Right atrium auricular region (tissue), 2 donors: ENCODE measurements at regions not wholly inside any gene's neighbourhood (a gene's known extent, or its start where the extent isn't known, plus 50 kb on each side); places are given as distances from the start of the nearest gene placed in this dataset.

Experiments
- DNase-seq: peaks from one replicate; pipeline ENCODE4 v3.0.0-alpha.2; 2019; ENCODE audit warnings: low spot score
- H3K27ac ChIP-seq, 2 donors: fragments of 200-600 bp; sonication (generic); 1 replicate in 1 of 2; 2 replicates in 1 of 2; pipeline ENCODE4 v1.5.1; 2016 to 2019
- H3K27me3 ChIP-seq, 2 donors: fragments of 200-600 bp; sonication (generic); one replicate each; pipeline versions ENCODE4 v1.5.1 to v1.6.0; 2017 to 2019
- H3K36me3 ChIP-seq: fragments of 200-600 bp; sonication (generic); one replicate; pipeline ENCODE4 v1.5.1; 2016
- H3K4me1 ChIP-seq, 2 donors: fragments of 200-600 bp; sonication (generic); one replicate each; pipeline versions ENCODE4 v1.5.1 to v1.6.0; 2017 to 2019
- H3K4me3 ChIP-seq, 2 donors: fragments of 200-600 bp; sonication (generic); 1 replicate in 1 of 2; 2 replicates in 1 of 2; pipeline ENCODE4 v1.5.1; 2017 to 2019; ENCODE audit warnings: mild to moderate bottlenecking in 1 of 2, moderate library complexity in 1 of 2
- H3K9me3 ChIP-seq, 2 donors: fragments of 200-600 bp; sonication (generic); one replicate each; pipeline ENCODE4 v1.5.1; 2019
- CTCF ChIP-seq, 2 donors: fragments of 200-600 bp; sonication (generic); IDR thresholded peaks; one replicate each; pipeline ENCODE4 v1.5.1; 2019; ENCODE audit warnings: antibody characterized with exemption in 2 of 2

GRCh38 chr10:128915630-128916029 lies 551.4 kb upstream of the MGMT start:
- no peak overlapping the region for H3K4me3 ChIP-seq
- no peaks in the 10 kb centered on the region for H3K27me3 ChIP-seq
- H3K36me3 ChIP-seq, result no peaks in the 10 kb centered on the region
- H3K9me3 ChIP-seq, result peaks cover 0 to 4% of the 10 kb centered on the region in 2 donors
- H3K27ac ChIP-seq, result no peak overlapping the region
- peaks cover 0 to 15% of the 10 kb centered on the region in 2 donors for H3K4me1 ChIP-seq
- TF ChIP-seq CTCF (IDR thresholded peaks at IDR 0.05), result no peak
- DNase-seq, result no peak

- DNase-seq, result no peak
- Histone ChIP-seq H3K4me3 (no peak overlapping the region), H3K9me3 (peaks cover 0 to 4% of the 10 kb centered on the region in 2 donors), H3K27ac (no peak overlapping the region), H3K4me1 (peaks cover 0 to 15% of the 10 kb centered on the region in 2 donors), H3K27me3 (no peaks in the 10 kb centered on the region), H3K36me3 (no peaks in the 10 kb centered on the region)
- no peak for TF ChIP-seq CTCF (IDR thresholded peaks at IDR 0.05)
These were observed 550.7 kb upstream of the MGMT start for GRCh38 chr10:128916383-128916782.

- Histone ChIP-seq H3K4me3 (no peak overlapping the region), H3K27me3 (no peaks in the 10 kb centered on the region), H3K4me1 (no peaks in the 10 kb centered on the region), H3K9me3 (peaks cover 0 to 4% of the 10 kb centered on the region in 2 donors), H3K36me3 (no peaks in the 10 kb centered on the region), H3K27ac (no peak overlapping the region)
- TF ChIP-seq CTCF (IDR thresholded peaks at IDR 0.05), result no peak
- no peak for DNase-seq
These were observed 545.5 kb upstream of the MGMT start for GRCh38 chr10:128921389-128922022.

GRCh38 chr10:128922172-128922571 lies 544.9 kb upstream of the MGMT start:
- no peak for TF ChIP-seq CTCF (IDR thresholded peaks at IDR 0.05)
- no peak overlapping the region for H3K4me3 ChIP-seq
- H3K27me3 ChIP-seq, result no peaks in the 10 kb centered on the region
- H3K9me3 ChIP-seq, result peaks cover 0 to 4% of the 10 kb centered on the region in 2 donors
- DNase-seq, result no peak
- no peaks in the 10 kb centered on the region for H3K36me3 ChIP-seq
- no peak overlapping the region for H3K27ac ChIP-seq
- no peaks in the 10 kb centered on the region for H3K4me1 ChIP-seq

GRCh38 chr10:128922619-128923196 lies 544.3 kb upstream of the MGMT start:
- peaks cover 0 to 4% of the 10 kb centered on the region in 2 donors for H3K9me3 ChIP-seq
- H3K27me3 ChIP-seq, result no peaks in the 10 kb centered on the region
- TF ChIP-seq CTCF (IDR thresholded peaks at IDR 0.05), result no peak
- no peak for DNase-seq
- H3K4me3 ChIP-seq, result no peak overlapping the region
- no peak overlapping the region for H3K27ac ChIP-seq
- H3K36me3 ChIP-seq, result no peaks in the 10 kb centered on the region
- no peaks in the 10 kb centered on the region for H3K4me1 ChIP-seq

GRCh38 chr10:128924918-128925317 lies 542.1 kb upstream of the MGMT start:
- H3K36me3 ChIP-seq, result no peaks in the 10 kb centered on the region
- no peak overlapping the region for H3K4me3 ChIP-seq
- H3K4me1 ChIP-seq, result peaks cover 0 to 10% of the 10 kb centered on the region in 2 donors
- no peak overlapping the region for H3K27ac ChIP-seq
- no peaks in the 10 kb centered on the region for H3K9me3 ChIP-seq
- H3K27me3 ChIP-seq, result no peaks in the 10 kb centered on the region
- TF ChIP-seq CTCF (IDR thresholded peaks at IDR 0.05), result no peak
- no peak for DNase-seq
